ENCODE measurements at regions not wholly inside any gene's neighbourhood (a gene's known extent, or its start where the extent isn't known, plus 50 kb on each side); places are given as distances from the start of the nearest gene placed in this dataset.

- TF ChIP-seq CTCF (IDR thresholded peaks at IDR 0.05; ENCODE audit: insufficient read depth, low read length): no peak
- DNase-seq (ENCODE audit: low read depth): no peak
- H3K4me3 ChIP-seq (ENCODE audit: low read depth, low read length): no peak overlapping the region
These were observed 94.9 kb upstream of the TBX20 start for GRCh38 chr7:35348611-35349400.

GRCh38 chr7:35342786-35343185 lies 88.9 kb upstream of the TBX20 start:
- no peak overlapping the region for H3K4me3 ChIP-seq (ENCODE audit: low read depth, low read length)
- no peak for DNase-seq (ENCODE audit: low read depth)
- TF ChIP-seq CTCF (IDR thresholded peaks at IDR 0.05; ENCODE audit: insufficient read depth, low read length): no peak

- TF ChIP-seq CTCF (IDR thresholded peaks at IDR 0.05; ENCODE audit: insufficient read depth, low read length): no peak
- DNase-seq (ENCODE audit: low read depth): no peak
- no peak overlapping the region for H3K4me3 ChIP-seq (ENCODE audit: low read depth, low read length)
These were observed 85.9 kb upstream of the TBX20 start for GRCh38 chr7:35339811-35340210.

GRCh38 chr7:35336444-35336843 lies 82.5 kb upstream of the TBX20 start:
- TF ChIP-seq CTCF (IDR thresholded peaks at IDR 0.05; ENCODE audit: insufficient read depth, low read length): no peak
- no peak overlapping the region for H3K4me3 ChIP-seq (ENCODE audit: low read depth, low read length)
- no peak for DNase-seq (ENCODE audit: low read depth)

- no peak for TF ChIP-seq CTCF (IDR thresholded peaks at IDR 0.05; ENCODE audit: insufficient read depth, low read length)
- no peak overlapping the region for H3K4me3 ChIP-seq (ENCODE audit: low read depth, low read length)
- no peak for DNase-seq (ENCODE audit: low read depth)
These were observed 80.6 kb upstream of the TBX20 start for GRCh38 chr7:35334506-35334905.

GRCh38 chr7:35333265-35333664 lies 79.4 kb upstream of the TBX20 start:
- no peak for TF ChIP-seq CTCF (IDR thresholded peaks at IDR 0.05; ENCODE audit: insufficient read depth, low read length)
- no peak for DNase-seq (ENCODE audit: low read depth)
- H3K4me3 ChIP-seq (ENCODE audit: low read depth, low read length): no peak overlapping the region
